ENCODE measurements at regions not wholly inside any gene's neighbourhood (a gene's known extent, or its start where the extent isn't known, plus 50 kb on each side); places are given as distances from the start of the nearest gene placed in this dataset.

DNA sequence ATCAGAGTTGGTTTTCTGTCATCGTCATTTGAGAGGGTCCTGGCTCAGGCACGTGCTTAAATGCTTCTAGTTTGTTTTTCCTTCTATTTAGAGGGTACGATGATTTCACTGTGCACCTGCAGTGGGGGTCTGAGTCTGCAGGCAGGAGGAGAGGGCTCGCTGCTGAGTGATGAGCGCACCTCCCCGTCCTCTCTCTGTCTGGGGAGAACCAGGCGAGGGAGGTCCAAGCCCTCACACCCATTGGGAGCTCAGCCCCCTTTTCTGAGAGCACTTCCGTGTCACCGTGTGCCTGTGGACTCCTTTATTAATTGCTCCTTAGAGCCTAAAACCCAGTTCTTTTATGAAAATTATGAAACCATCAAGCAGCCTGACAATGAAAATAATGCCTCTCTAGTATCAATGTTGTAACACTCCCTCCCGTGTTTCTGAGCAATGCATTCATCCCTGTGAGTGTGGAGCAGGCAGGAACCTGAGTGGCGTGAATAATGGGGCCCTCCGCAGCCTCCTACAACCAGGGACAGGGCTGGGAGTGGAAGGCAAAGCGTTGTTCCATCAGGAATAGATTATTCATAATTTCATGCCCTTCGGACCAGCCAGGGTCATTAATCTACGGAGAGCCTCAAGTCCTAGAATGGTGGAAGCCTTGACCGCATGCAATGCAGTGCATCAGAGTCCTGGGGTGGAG is 191.6 kb downstream of the UQCRFS1 start:
- POLR2A ChIA-PET, result no interaction called here
- no peak overlapping the region for H3K4me3 ChIP-seq (ENCODE audit: low read depth, low read length)
- CTCF ChIA-PET, result no interaction called here

DNA sequence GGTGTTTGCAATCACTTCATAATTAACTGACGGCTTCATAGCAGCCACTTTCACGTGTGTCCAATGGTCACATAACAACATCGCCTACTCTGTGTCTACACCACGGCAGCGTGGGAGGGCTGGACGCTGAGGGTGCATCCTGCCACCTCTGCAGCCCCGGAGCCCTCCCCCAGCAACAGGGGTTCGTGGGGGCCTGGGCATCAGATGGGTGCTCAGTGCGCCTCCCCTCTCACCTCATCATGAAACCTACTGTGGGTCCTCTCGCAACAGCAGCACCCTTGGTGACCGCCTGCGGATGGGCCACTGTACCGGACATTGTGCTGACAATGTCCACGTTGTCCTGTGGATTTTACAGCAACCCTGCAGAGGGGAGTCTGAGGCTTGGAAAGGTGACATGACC is 193.5 kb downstream of the UQCRFS1 start:
- H3K9me3 ChIP-seq (ENCODE audit: control insufficient read depth, insufficient read depth, low read depth, low read length), result no peaks in the 10 kb centered on the region
- no peak for TF ChIP-seq SCRT2 (tag by site-specific recombination; IDR thresholded peaks at IDR 0.05)
- no peaks in the 10 kb centered on the region; a peak in 1 of 3 replicates for H3K36me3 ChIP-seq (ENCODE audit: control insufficient read depth in 2 of 2, insufficient read depth in 1 of 2, low read length in 2 of 2)
- ChIA-PET POLR2A (no interaction called here), CTCF (no interaction called here)
- H3K4me3 ChIP-seq (ENCODE audit: low read depth, low read length), result no peak overlapping the region
- H3K4me1 ChIP-seq (ENCODE audit: control insufficient read depth, insufficient read depth, low read length), result no peaks in the 10 kb centered on the region
- no peak overlapping the region for H3K27ac ChIP-seq (ENCODE audit: extremely low read depth, low read depth, low read length)

More for the DNA sequence above, 191.6 kb downstream of the UQCRFS1 start:
- TF ChIP-seq, protein P1, sequence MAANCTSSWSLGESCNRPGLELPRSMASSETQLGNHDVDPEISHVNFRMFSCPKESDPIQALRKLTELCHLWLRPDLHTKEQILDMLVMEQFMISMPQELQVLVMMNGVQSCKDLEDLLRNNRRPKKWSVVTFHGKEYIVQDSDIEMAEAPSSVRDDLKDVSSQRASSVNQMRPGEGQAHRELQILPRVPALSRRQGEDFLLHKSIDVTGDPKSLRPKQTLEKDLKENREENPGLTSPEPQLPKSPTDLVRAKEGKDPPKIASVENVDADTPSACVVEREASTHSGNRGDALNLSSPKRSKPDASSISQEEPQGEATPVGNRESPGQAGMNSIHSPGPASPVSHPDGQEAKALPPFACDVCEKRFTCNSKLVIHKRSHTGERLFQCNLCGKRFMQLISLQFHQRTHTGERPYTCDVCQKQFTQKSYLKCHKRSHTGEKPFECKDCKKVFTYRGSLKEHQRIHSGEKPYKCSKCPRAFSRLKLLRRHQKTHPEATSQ (tag by site-specific recombination; IDR thresholded peaks at IDR 0.05), result no peak
- H3K36me3 ChIP-seq (ENCODE audit: control insufficient read depth in 2 of 2, insufficient read depth in 1 of 2, low read length in 2 of 2), result no peaks in the 10 kb centered on the region; a peak in 1 of 3 replicates
- H3K9me3 ChIP-seq (ENCODE audit: control insufficient read depth, insufficient read depth, low read depth, low read length), result no peaks in the 10 kb centered on the region
- H3K4me1 ChIP-seq (ENCODE audit: control insufficient read depth, insufficient read depth, low read length), result no peaks in the 10 kb centered on the region
- no peak overlapping the region for H3K27ac ChIP-seq (ENCODE audit: extremely low read depth, low read depth, low read length)

DNA sequence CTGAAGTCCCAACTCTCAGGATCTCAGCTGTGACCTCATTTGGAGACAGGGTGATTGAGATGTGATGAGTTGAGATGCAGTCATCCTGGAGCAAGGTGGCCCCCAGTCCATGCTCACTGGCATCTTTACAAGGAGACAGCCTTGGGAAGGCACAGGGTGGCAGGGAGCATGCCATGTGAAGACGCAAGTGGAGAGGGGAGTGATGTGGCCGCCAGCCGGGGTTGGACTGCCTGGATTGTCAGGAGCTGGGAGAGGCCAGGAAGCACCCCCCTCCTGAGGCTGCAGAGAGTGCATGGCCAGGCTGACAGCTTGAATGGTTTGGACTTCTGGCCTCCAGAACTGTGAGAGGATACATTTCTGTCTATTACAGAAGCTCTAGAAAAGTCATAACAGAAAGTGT is 194.4 kb downstream of the UQCRFS1 start:
- H3K4me1 ChIP-seq (ENCODE audit: control insufficient read depth, insufficient read depth, low read length), result no peaks in the 10 kb centered on the region
- CTCF ChIA-PET, result interaction anchor here (1.1 kb wide), 1 partner anchor 12 kb away, joined by 6 read pairs; no protein-coding TSS in a partner anchor
- H3K4me3 ChIP-seq (ENCODE audit: low read depth, low read length), result no peak overlapping the region
- no peaks in the 10 kb centered on the region; a peak in 1 of 3 replicates for H3K36me3 ChIP-seq (ENCODE audit: control insufficient read depth in 2 of 2, insufficient read depth in 1 of 2, low read length in 2 of 2)
- POLR2A ChIA-PET, result no interaction called here
- H3K9me3 ChIP-seq (ENCODE audit: control insufficient read depth, insufficient read depth, low read depth, low read length), result no peaks in the 10 kb centered on the region
- no peak for TF ChIP-seq WT1 (tag by site-specific recombination; IDR thresholded peaks at IDR 0.05)
- TF ChIP-seq ZNF596 (tag by site-specific recombination; IDR thresholded peaks at IDR 0.05), result no peak
- TF ChIP-seq, protein P2, sequence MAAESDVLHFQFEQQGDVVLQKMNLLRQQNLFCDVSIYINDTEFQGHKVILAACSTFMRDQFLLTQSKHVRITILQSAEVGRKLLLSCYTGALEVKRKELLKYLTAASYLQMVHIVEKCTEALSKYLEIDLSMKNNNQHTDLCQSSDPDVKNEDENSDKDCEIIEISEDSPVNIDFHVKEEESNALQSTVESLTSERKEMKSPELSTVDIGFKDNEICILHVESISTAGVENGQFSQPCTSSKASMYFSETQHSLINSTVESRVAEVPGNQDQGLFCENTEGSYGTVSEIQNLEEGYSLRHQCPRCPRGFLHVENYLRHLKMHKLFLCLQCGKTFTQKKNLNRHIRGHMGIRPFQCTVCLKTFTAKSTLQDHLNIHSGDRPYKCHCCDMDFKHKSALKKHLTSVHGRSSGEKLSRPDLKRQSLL (tag by site-specific recombination; IDR thresholded peaks at IDR 0.05), result no peak
- TF ChIP-seq IKZF3 (tag by site-specific recombination; IDR thresholded peaks at IDR 0.05), result no peak
- TF ChIP-seq SCRT1 (tag by site-specific recombination; IDR thresholded peaks at IDR 0.05; ENCODE audit: borderline replicate concordance), result no peak
- TF ChIP-seq, protein P3, sequence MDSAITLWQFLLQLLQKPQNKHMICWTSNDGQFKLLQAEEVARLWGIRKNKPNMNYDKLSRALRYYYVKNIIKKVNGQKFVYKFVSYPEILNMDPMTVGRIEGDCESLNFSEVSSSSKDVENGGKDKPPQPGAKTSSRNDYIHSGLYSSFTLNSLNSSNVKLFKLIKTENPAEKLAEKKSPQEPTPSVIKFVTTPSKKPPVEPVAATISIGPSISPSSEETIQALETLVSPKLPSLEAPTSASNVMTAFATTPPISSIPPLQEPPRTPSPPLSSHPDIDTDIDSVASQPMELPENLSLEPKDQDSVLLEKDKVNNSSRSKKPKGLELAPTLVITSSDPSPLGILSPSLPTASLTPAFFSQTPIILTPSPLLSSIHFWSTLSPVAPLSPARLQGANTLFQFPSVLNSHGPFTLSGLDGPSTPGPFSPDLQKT (IDR thresholded peaks at IDR 0.05; ENCODE audit: borderline replicate concordance, low read depth, low read length), result no peak
- no peak for TF ChIP-seq KLF1 (tag by site-specific recombination; IDR thresholded peaks at IDR 0.05)
- TF ChIP-seq ZNF10 (tag by site-specific recombination; IDR thresholded peaks at IDR 0.05), result no peak
- TF ChIP-seq ZIC2 (tag by site-specific recombination; IDR thresholded peaks at IDR 0.05), result no peak
- no peak for TF ChIP-seq ZNF621 (tag by site-specific recombination; IDR thresholded peaks at IDR 0.05)
- TF ChIP-seq ZNF791 (tag by site-specific recombination; IDR thresholded peaks at IDR 0.05), result no peak
- TF ChIP-seq GLIS2 (tag by site-specific recombination; IDR thresholded peaks at IDR 0.05), result no peak
- TF ChIP-seq ZNF555 (tag by site-specific recombination; conservative IDR thresholded peaks at IDR 0.05), result no peak
- TF ChIP-seq ZNF654 (tag by site-specific recombination; IDR thresholded peaks at IDR 0.05; ENCODE audit: low read depth), result no peak
- TF ChIP-seq ZNF366 (tag by site-specific recombination; conservative IDR thresholded peaks at IDR 0.05), result no peak
- no peak for TF ChIP-seq ZNF157 (tag by site-specific recombination; IDR thresholded peaks at IDR 0.05)
- no peak for TF ChIP-seq ZNF707 (tag by site-specific recombination; IDR thresholded peaks at IDR 0.05)
- no peak for TF ChIP-seq ZNF138 (tag by site-specific recombination; IDR thresholded peaks at IDR 0.05; ENCODE audit: borderline replicate concordance)
- TF ChIP-seq ZNF837 (tag by site-specific recombination; IDR thresholded peaks at IDR 0.05), result no peak
- TF ChIP-seq ZBTB21 (tag by site-specific recombination; IDR thresholded peaks at IDR 0.05), result no peak
- no peak overlapping the region for H3K27ac ChIP-seq (ENCODE audit: extremely low read depth, low read depth, low read length)
